ENCODE measurements at regions not wholly inside any gene's neighbourhood (a gene's known extent, or its start where the extent isn't known, plus 50 kb on each side); places are given as distances from the start of the nearest gene placed in this dataset.

- no peak for DNase-seq (ENCODE audit: low read depth)
Observed at GRCh38 chr3:194925614-194926013, 239.9 kb downstream of the FAM43A start.

- no peak for DNase-seq (ENCODE audit: low read depth)
Observed at GRCh38 chr3:194928227-194928626, 242.5 kb downstream of the FAM43A start.

- no peak for DNase-seq (ENCODE audit: low read depth)
Observed at GRCh38 chr3:194928831-194929577, 243.3 kb downstream of the FAM43A start.

- DNase-seq (ENCODE audit: low read depth), result no peak
Observed at GRCh38 chr3:194929578-194929960, 243.9 kb downstream of the FAM43A start.

- no peak for DNase-seq (ENCODE audit: low read depth)
Observed at GRCh38 chr3:194930377-194931204, 244.9 kb downstream of the FAM43A start.

GRCh38 chr3:194931347-194931746, 245.7 kb downstream of the FAM43A start:
- no peak for DNase-seq (ENCODE audit: low read depth)

GRCh38 chr3:194931865-194932264, 246.2 kb downstream of the FAM43A start:
- no peak for DNase-seq (ENCODE audit: low read depth)

- DNase-seq (ENCODE audit: low read depth), result no peak
Observed at GRCh38 chr3:194933465-194933864, 247.8 kb downstream of the FAM43A start.

GRCh38 chr3:194935061-194935460, 249.4 kb downstream of the FAM43A start:
- no peak for DNase-seq (ENCODE audit: low read depth)

GRCh38 chr3:194935632-194936470, 250.2 kb downstream of the FAM43A start:
- no peak for DNase-seq (ENCODE audit: low read depth)

GRCh38 chr3:194936659-194937058, 251.0 kb downstream of the FAM43A start:
- DNase-seq (ENCODE audit: low read depth), result no peak

GRCh38 chr3:194937144-194937543, 251.5 kb downstream of the FAM43A start:
- no peak for DNase-seq (ENCODE audit: low read depth)

- no peak for DNase-seq (ENCODE audit: low read depth)
Observed at GRCh38 chr3:194937882-194938321, 252.2 kb downstream of the FAM43A start.

GRCh38 chr3:194938845-194939531, 253.3 kb downstream of the FAM43A start:
- no peak for DNase-seq (ENCODE audit: low read depth)

- DNase-seq (ENCODE audit: low read depth), result no peak
Observed at GRCh38 chr3:194939532-194939909, 253.8 kb downstream of the FAM43A start.

- DNase-seq (ENCODE audit: low read depth), result no peak
Observed at GRCh38 chr3:194939949-194940770, 254.5 kb downstream of the FAM43A start.

- no peak for DNase-seq (ENCODE audit: low read depth)
Observed at GRCh38 chr3:194941360-194941955, 255.8 kb downstream of the FAM43A start.

- DNase-seq (ENCODE audit: low read depth), result no peak
Observed at GRCh38 chr3:194941956-194942511, 256.4 kb downstream of the FAM43A start.

- DNase-seq (ENCODE audit: low read depth), result no peak
Observed at GRCh38 chr3:194944526-194944925, 258.8 kb downstream of the FAM43A start.

GRCh38 chr3:194945508-194945907, 259.8 kb downstream of the FAM43A start:
- no peak for DNase-seq (ENCODE audit: low read depth)

Data from stimulated activated CD8-positive, alpha-beta memory T cell treated with anti-CD3 and anti-CD28 coated beads, Interleukin-7, amount 100 ng/mL, for 24 hours (primary cell).